SK-N-SH (cell line): ENCODE measurements at regions not wholly inside any gene's neighbourhood (a gene's known extent, or its start where the extent isn't known, plus 50 kb on each side); places are given as distances from the start of the nearest gene placed in this dataset.

Experiments
- FOXM1 ChIP-seq: IDR thresholded peaks from 2 replicates; pipeline ENCODE4 v1.4.0; 2012; ENCODE audit warnings: low read depth, mild to moderate bottlenecking
- GABPA ChIP-seq: IDR thresholded peaks from 2 replicates; pipeline ENCODE4 v1.4.0; 2012; ENCODE audit warnings: low read depth, mild to moderate bottlenecking
- GATA2 ChIP-seq: sonication (generic); formaldehyde crosslinking; IDR thresholded peaks from 2 replicates; pipeline ENCODE4 v1.5.0; 2020; ENCODE audit warnings: mild to moderate bottlenecking, missing genetic modification reagents
- NFIC ChIP-seq: IDR thresholded peaks from 2 replicates; pipeline ENCODE4 v1.4.0; 2012; ENCODE audit warnings: borderline replicate concordance
- TAF1 ChIP-seq: IDR thresholded peaks from 2 replicates; pipeline ENCODE4 v1.6.1; 2012; ENCODE audit warnings: low read depth, mild to moderate bottlenecking, low read length, moderate library complexity, borderline replicate concordance
- TCF12 ChIP-seq: IDR thresholded peaks from 2 replicates; pipeline ENCODE4 v1.4.0; 2012
- TF ChIP-seq, protein P1 (sequence below): IDR thresholded peaks from 2 replicates; pipeline ENCODE4 v1.4.0; 2012; ENCODE audit warnings: low read depth
- TF ChIP-seq, protein P2 (sequence below): fragments of 150-350 bp; IDR thresholded peaks from 2 replicates; pipeline ENCODE4 v1.6.1; 2017; ENCODE audit warnings: antibody characterized with exemption, low read length, low read depth, borderline replicate concordance
- TF ChIP-seq, protein P3 (sequence below): fragments of 200-600 bp; sonication (generic); IDR thresholded peaks from 2 replicates; pipeline ENCODE4 v1.6.1; 2017; ENCODE audit warnings: antibody characterized with exemption, mild to moderate bottlenecking, moderate library complexity
- TF ChIP-seq, protein P4 (sequence below): IDR thresholded peaks from 2 replicates; pipeline ENCODE4 v1.6.1; 2012; ENCODE audit warnings: mild to moderate bottlenecking, low read depth, low read length, moderate library complexity

DNA sequence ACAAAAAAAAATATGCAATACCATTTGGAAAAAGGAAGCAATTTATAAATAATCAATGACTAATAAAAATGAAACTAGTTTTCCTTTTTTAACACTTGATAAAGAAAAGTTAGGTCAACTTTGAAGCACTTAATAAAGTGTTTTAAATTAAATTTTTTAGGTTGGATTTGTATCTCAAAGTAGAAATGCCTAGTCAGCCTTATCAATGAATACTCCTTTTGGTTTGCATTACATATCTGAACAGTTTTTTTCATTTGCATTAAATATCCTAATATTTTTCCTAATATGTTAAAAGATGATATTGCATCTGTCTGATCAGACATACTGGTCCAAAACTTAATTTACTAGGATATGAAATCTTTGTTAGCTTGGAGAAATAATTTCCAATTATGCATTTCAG is 155.8 kb upstream of the ZFP42 start:
- TF ChIP-seq, protein P1, sequence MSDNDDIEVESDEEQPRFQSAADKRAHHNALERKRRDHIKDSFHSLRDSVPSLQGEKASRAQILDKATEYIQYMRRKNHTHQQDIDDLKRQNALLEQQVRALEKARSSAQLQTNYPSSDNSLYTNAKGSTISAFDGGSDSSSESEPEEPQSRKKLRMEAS: no peak
- TF ChIP-seq, protein P2, sequence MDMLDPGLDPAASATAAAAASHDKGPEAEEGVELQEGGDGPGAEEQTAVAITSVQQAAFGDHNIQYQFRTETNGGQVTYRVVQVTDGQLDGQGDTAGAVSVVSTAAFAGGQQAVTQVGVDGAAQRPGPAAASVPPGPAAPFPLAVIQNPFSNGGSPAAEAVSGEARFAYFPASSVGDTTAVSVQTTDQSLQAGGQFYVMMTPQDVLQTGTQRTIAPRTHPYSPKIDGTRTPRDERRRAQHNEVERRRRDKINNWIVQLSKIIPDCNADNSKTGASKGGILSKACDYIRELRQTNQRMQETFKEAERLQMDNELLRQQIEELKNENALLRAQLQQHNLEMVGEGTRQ: no peak
- TF ChIP-seq GATA2 (CRISPR knock-in tag) (no peak), TCF12 (no peak), GABPA (no peak), FOXM1 (no peak), NFIC (no peak), TAF1 (no peak)
- TF ChIP-seq, protein P3, sequence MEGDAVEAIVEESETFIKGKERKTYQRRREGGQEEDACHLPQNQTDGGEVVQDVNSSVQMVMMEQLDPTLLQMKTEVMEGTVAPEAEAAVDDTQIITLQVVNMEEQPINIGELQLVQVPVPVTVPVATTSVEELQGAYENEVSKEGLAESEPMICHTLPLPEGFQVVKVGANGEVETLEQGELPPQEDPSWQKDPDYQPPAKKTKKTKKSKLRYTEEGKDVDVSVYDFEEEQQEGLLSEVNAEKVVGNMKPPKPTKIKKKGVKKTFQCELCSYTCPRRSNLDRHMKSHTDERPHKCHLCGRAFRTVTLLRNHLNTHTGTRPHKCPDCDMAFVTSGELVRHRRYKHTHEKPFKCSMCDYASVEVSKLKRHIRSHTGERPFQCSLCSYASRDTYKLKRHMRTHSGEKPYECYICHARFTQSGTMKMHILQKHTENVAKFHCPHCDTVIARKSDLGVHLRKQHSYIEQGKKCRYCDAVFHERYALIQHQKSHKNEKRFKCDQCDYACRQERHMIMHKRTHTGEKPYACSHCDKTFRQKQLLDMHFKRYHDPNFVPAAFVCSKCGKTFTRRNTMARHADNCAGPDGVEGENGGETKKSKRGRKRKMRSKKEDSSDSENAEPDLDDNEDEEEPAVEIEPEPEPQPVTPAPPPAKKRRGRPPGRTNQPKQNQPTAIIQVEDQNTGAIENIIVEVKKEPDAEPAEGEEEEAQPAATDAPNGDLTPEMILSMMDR: no peak
- TF ChIP-seq, protein P4, sequence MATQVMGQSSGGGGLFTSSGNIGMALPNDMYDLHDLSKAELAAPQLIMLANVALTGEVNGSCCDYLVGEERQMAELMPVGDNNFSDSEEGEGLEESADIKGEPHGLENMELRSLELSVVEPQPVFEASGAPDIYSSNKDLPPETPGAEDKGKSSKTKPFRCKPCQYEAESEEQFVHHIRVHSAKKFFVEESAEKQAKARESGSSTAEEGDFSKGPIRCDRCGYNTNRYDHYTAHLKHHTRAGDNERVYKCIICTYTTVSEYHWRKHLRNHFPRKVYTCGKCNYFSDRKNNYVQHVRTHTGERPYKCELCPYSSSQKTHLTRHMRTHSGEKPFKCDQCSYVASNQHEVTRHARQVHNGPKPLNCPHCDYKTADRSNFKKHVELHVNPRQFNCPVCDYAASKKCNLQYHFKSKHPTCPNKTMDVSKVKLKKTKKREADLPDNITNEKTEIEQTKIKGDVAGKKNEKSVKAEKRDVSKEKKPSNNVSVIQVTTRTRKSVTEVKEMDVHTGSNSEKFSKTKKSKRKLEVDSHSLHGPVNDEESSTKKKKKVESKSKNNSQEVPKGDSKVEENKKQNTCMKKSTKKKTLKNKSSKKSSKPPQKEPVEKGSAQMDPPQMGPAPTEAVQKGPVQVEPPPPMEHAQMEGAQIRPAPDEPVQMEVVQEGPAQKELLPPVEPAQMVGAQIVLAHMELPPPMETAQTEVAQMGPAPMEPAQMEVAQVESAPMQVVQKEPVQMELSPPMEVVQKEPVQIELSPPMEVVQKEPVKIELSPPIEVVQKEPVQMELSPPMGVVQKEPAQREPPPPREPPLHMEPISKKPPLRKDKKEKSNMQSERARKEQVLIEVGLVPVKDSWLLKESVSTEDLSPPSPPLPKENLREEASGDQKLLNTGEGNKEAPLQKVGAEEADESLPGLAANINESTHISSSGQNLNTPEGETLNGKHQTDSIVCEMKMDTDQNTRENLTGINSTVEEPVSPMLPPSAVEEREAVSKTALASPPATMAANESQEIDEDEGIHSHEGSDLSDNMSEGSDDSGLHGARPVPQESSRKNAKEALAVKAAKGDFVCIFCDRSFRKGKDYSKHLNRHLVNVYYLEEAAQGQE: no peak
